ENCODE measurements at regions not wholly inside any gene's neighbourhood (a gene's known extent, or its start where the extent isn't known, plus 50 kb on each side); places are given as distances from the start of the nearest gene placed in this dataset.

DNA sequence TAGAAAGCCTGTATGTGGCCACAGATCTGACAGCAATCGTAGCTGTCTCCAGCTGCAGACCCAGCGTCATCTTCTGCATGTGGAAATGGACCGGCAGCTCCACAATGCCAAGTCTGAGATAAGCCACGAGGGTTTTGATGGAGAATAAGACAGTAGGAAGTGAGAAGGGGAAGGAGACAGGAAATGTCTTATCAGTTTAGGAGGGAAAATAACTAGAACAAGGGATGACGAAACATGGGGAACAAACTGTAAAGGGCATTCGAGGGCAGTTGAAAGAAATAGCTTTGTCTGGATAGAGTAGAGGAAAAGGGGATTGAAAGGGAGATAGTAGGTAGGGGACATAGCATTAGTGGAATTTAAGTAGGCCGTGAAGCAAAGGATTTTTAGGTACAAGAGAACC is 74.0 kb upstream of the CTTNBP2NL start:
- no peaks in the 10 kb centered on the region for H3K36me3 ChIP-seq (replicated peaks; ENCODE audit: insufficient read depth, low read depth)
- H3K4me3 ChIP-seq: no peak overlapping the region

GRCh38 chr1:112322983-112323678 is 72.9 kb upstream of the CTTNBP2NL start:
- 68% methylated on average over 4 of the region's 4 CpGs for WGBS (ENCODE audit: low lambda C conversion rate, missing lambda C conversion rate)
- Histone ChIP-seq H2AFZ (no peak overlapping the region), H3K27ac (no peak overlapping the region), H3K4me3 (no peak overlapping the region), H3K4me1 (ENCODE audit: insufficient read depth) (peaks cover 1% of the 10 kb centered on the region), H3K9me3 (ENCODE audit: low read depth) (no peaks in the 10 kb centered on the region), H3K4me2 (no peak overlapping the region), H3K9me2 (replicated peaks; ENCODE audit: insufficient read depth) (no peaks in the 10 kb centered on the region), H3K79me2 (no peaks in the 10 kb centered on the region), H3K27me3 (no peaks in the 10 kb centered on the region), H4K20me1 (ENCODE audit: insufficient read depth, poor library complexity, severe bottlenecking) (no peaks in the 10 kb centered on the region), H3K36me3 (replicated peaks; ENCODE audit: insufficient read depth, low read depth) (no peaks in the 10 kb centered on the region)
- no peak for DNase-seq (ENCODE audit: low spot score)
- TF ChIP-seq CTCF (IDR thresholded peaks at IDR 0.05; ENCODE audit: poor library complexity) (no peak), EZH2phosphoT487 (IDR thresholded peaks at IDR 0.05; ENCODE audit: low read depth, severe bottlenecking, unreplicated experiment) (no peak), EZH2 (IDR thresholded peaks at IDR 0.05; ENCODE audit: borderline replicate concordance) (no peak)

More for the DNA sequence above, 74.0 kb upstream of the CTTNBP2NL start:
- H3K4me1 ChIP-seq (ENCODE audit: insufficient read depth): peaks cover 10% of the 10 kb centered on the region
- no peaks in the 10 kb centered on the region for H3K9me2 ChIP-seq (replicated peaks; ENCODE audit: insufficient read depth)
- H4K20me1 ChIP-seq (ENCODE audit: insufficient read depth, poor library complexity, severe bottlenecking): no peaks in the 10 kb centered on the region
- no peak for TF ChIP-seq CTCF (IDR thresholded peaks at IDR 0.05; ENCODE audit: poor library complexity)
- no peak for TF ChIP-seq EZH2phosphoT487 (IDR thresholded peaks at IDR 0.05; ENCODE audit: low read depth, severe bottlenecking, unreplicated experiment)
- no peak for TF ChIP-seq EZH2 (IDR thresholded peaks at IDR 0.05; ENCODE audit: borderline replicate concordance)
- no peaks in the 10 kb centered on the region for H3K27me3 ChIP-seq
- no peak overlapping the region for H3K4me2 ChIP-seq
- H3K9me3 ChIP-seq (ENCODE audit: low read depth): no peaks in the 10 kb centered on the region
- H3K79me2 ChIP-seq: no peaks in the 10 kb centered on the region
- no peak overlapping the region for H3K27ac ChIP-seq
- DNase-seq (ENCODE audit: low spot score): no peak
- 65% methylated on average over 7 of the region's 7 CpGs for WGBS (ENCODE audit: low lambda C conversion rate, missing lambda C conversion rate)
- no peak overlapping the region for H2AFZ ChIP-seq

DNA sequence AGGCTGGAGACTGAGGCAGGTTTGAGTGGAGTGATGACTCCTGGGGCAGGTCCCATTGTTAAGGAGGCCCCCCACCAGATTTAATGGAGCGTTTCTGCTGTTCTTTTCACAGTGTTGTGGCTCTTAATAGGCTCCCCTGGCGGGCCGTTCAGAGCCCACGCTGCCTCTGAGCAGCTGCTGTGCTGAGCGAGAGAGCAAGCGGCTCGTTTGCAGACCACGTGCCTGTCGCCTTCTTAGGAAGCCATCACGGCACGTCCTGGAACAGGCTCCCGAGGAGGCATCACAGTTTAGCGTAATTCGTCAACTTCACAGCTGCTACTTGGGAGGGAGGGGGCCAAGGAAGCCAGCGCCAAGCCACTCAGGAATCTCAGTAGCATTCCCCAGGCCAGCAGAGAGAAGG is 70.5 kb upstream of the CTTNBP2NL start:
- no peak overlapping the region for H3K4me3 ChIP-seq
- H3K4me2 ChIP-seq: no peak overlapping the region
- H4K20me1 ChIP-seq (ENCODE audit: insufficient read depth, poor library complexity, severe bottlenecking): no peaks in the 10 kb centered on the region
- no peak overlapping the region for H2AFZ ChIP-seq
- H3K79me2 ChIP-seq: no peaks in the 10 kb centered on the region
- H3K9me3 ChIP-seq (ENCODE audit: low read depth): no peaks in the 10 kb centered on the region
- no peaks in the 10 kb centered on the region for H3K4me1 ChIP-seq (ENCODE audit: insufficient read depth)
- H3K9me2 ChIP-seq (replicated peaks; ENCODE audit: insufficient read depth): no peaks in the 10 kb centered on the region
- no peak overlapping the region for H3K27ac ChIP-seq
- H3K36me3 ChIP-seq (replicated peaks; ENCODE audit: insufficient read depth, low read depth): no peaks in the 10 kb centered on the region
- no peaks in the 10 kb centered on the region for H3K27me3 ChIP-seq
- WGBS (ENCODE audit: low lambda C conversion rate, missing lambda C conversion rate): 15% methylated on average over 15 of the region's 15 CpGs
- peak; percentile 14 for DNase-seq (ENCODE audit: low spot score)
- TF ChIP-seq EZH2phosphoT487 (IDR thresholded peaks at IDR 0.05; ENCODE audit: low read depth, severe bottlenecking, unreplicated experiment) (no peak), CTCF (IDR thresholded peaks at IDR 0.05; ENCODE audit: poor library complexity) (no peak), EZH2 (IDR thresholded peaks at IDR 0.05; ENCODE audit: borderline replicate concordance) (no peak)

All from hepatocyte (in vitro differentiated cells).